Astrocyte (in vitro differentiated cells and primary cell): ENCODE measurements at regions not wholly inside any gene's neighbourhood (a gene's known extent, or its start where the extent isn't known, plus 50 kb on each side); places are given as distances from the start of the nearest gene placed in this dataset.

Experiments used
- EZH2 ChIP-seq: IDR thresholded peaks from 2 replicates; pipeline ENCODE4 v1.6.1; 2012; ENCODE audit warnings: mild to moderate bottlenecking, low read length, inconsistent platforms; ENCODE audit not compliant: insufficient read depth
- TF ChIP-seq, protein P1 (sequence below): IDR thresholded peaks from 2 replicates; pipeline ENCODE4 v1.5.1; 2011; ENCODE audit warnings: low read depth, mild to moderate bottlenecking, inconsistent platforms, low read length, moderate library complexity; ENCODE audit not compliant: insufficient read depth

DNA sequence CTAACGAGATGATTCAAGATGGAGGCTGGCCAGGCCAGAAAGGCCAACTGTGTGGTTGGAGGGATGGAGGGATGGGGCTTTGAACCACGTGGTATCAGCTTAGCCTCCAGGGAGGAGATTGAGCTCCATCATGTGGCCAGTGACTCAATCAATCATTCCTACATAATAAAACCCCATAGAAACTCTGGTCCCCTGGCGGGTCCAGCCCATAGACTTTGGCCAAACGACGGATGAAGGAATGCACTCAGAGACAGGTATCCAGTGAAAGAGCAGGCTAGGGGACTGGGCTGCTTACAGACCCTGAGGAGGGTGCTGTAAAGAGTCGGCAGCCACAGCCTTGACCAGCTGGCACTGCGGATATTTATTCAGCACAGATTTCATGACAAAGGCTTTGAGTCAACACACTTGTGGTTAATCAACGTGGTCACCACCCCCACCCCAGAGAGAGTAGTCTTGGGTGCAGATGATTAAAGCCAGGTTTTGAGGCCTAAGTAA is 308.7 kb upstream of the TNRC6C start:
- TF ChIP-seq, protein P1, sequence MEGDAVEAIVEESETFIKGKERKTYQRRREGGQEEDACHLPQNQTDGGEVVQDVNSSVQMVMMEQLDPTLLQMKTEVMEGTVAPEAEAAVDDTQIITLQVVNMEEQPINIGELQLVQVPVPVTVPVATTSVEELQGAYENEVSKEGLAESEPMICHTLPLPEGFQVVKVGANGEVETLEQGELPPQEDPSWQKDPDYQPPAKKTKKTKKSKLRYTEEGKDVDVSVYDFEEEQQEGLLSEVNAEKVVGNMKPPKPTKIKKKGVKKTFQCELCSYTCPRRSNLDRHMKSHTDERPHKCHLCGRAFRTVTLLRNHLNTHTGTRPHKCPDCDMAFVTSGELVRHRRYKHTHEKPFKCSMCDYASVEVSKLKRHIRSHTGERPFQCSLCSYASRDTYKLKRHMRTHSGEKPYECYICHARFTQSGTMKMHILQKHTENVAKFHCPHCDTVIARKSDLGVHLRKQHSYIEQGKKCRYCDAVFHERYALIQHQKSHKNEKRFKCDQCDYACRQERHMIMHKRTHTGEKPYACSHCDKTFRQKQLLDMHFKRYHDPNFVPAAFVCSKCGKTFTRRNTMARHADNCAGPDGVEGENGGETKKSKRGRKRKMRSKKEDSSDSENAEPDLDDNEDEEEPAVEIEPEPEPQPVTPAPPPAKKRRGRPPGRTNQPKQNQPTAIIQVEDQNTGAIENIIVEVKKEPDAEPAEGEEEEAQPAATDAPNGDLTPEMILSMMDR: no peak
- no peak for TF ChIP-seq EZH2
